ENCODE measurements at regions not wholly inside any gene's neighbourhood (a gene's known extent, or its start where the extent isn't known, plus 50 kb on each side); places are given as distances from the start of the nearest gene placed in this dataset.

DNA sequence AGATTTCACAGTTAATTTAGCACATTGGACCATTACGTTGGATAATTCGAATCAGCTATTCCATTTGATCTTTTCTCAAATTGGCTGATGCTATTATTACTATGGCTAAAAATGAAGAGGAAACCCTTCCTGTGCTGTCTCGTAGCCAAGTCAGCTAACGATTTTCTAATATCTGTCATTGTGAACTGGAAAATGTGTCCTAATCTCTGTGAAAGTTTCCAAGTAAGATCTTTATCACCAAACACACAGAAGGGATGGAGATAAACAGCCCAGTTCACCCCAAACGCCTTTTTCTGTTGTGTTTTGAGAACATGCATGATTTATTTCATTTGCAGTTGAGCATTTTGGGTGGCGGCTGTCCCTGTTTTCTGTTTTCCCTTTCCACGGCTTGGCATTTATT, 312.8 kb downstream of the FOXL1 start:
- SMC1A ChIA-PET (ENCODE audit: uncharacterized antibody, unreplicated experiment), result no interaction called here
- in situ Hi-C loops (cut with MboI), result no loop called here
- no TSS peak for BruUV-seq (replicated peaks)

More for the DNA sequence above, 312.8 kb downstream of the FOXL1 start:
- Histone ChIP-seq H3K79me2 (ENCODE audit: control insufficient read depth, insufficient read depth, low read length) (no peaks in the 10 kb centered on the region), H3K4me2 (ENCODE audit: control insufficient read depth, insufficient read depth) (no peak overlapping the region), H3K36me3 (ENCODE audit: control insufficient read depth in 2 of 2, insufficient read depth in 2 of 2, low read length in 1 of 2) (no peaks in the 10 kb centered on the region), H3K9ac (ENCODE audit: control insufficient read depth, insufficient read depth, low read length) (no peak overlapping the region), H3K9me3 (replicated peaks; ENCODE audit: control insufficient read depth, insufficient read depth, low read length) (no peaks in the 10 kb centered on the region), H4K20me1 (ENCODE audit: control insufficient read depth, insufficient read depth) (no peaks in the 10 kb centered on the region), H3K4me1 (ENCODE audit: control insufficient read depth, insufficient read depth, low read length) (no peaks in the 10 kb centered on the region), H2AFZ (ENCODE audit: control insufficient read depth, low read depth, low read length) (no peak overlapping the region), H3K4me3 (no peak overlapping the region), H3K27me3 (replicated peaks in 1 of 2; ENCODE audit: control insufficient read depth in 2 of 2, insufficient read depth in 2 of 2, low read length in 1 of 2) (no peaks in the 10 kb centered on the region; a peak in 2 of 4 replicates), H3K27ac (ENCODE audit: control insufficient read depth, insufficient read depth) (no peak overlapping the region)
- ChIA-PET RAD21 (ENCODE audit: unreplicated experiment) (no interaction called here), CTCF (no interaction called here), POLR2A (no interaction called here)
- intact Hi-C loops (cut with micrococcal nuclease; ENCODE audit: unreplicated experiment), result no loop called here
- no peak for ATAC-seq
- TF ChIP-seq ZZZ3 (IDR thresholded peaks at IDR 0.05; ENCODE audit: control insufficient read depth, insufficient read length, low read depth) (no peak), ZNF217 (IDR thresholded peaks at IDR 0.05) (no peak), NRF1 (conservative IDR thresholded peaks at IDR 0.05; ENCODE audit: low read depth, low read length) (no peak), IRF4 (IDR thresholded peaks at IDR 0.05; ENCODE audit: low read depth, low read length) (no peak), RB1 (IDR thresholded peaks at IDR 0.05; ENCODE audit: borderline replicate concordance) (no peak), STAT3 (IDR thresholded peaks at IDR 0.05; ENCODE audit: low read depth, low read length) (no peak), CHD1 (IDR thresholded peaks at IDR 0.05; ENCODE audit: low read depth, low read length) (no peak), TARDBP (IDR thresholded peaks at IDR 0.05; ENCODE audit: borderline replicate concordance) (no peak), NR2C1 (IDR thresholded peaks at IDR 0.05) (no peak), SMAD1 (IDR thresholded peaks at IDR 0.05; ENCODE audit: low read depth, partially characterized antibody) (no peak), POLR2A (IDR thresholded peaks at IDR 0.05; ENCODE audit: low read depth, low read length) (no peak), SMARCA5 (IDR thresholded peaks at IDR 0.05) (no peak), HDAC6 (IDR thresholded peaks at IDR 0.05; ENCODE audit: unreplicated experiment) (no peak), ZBED1 (IDR thresholded peaks at IDR 0.05; ENCODE audit: borderline replicate concordance) (no peak)
- TF ChIP-seq, protein P1, sequence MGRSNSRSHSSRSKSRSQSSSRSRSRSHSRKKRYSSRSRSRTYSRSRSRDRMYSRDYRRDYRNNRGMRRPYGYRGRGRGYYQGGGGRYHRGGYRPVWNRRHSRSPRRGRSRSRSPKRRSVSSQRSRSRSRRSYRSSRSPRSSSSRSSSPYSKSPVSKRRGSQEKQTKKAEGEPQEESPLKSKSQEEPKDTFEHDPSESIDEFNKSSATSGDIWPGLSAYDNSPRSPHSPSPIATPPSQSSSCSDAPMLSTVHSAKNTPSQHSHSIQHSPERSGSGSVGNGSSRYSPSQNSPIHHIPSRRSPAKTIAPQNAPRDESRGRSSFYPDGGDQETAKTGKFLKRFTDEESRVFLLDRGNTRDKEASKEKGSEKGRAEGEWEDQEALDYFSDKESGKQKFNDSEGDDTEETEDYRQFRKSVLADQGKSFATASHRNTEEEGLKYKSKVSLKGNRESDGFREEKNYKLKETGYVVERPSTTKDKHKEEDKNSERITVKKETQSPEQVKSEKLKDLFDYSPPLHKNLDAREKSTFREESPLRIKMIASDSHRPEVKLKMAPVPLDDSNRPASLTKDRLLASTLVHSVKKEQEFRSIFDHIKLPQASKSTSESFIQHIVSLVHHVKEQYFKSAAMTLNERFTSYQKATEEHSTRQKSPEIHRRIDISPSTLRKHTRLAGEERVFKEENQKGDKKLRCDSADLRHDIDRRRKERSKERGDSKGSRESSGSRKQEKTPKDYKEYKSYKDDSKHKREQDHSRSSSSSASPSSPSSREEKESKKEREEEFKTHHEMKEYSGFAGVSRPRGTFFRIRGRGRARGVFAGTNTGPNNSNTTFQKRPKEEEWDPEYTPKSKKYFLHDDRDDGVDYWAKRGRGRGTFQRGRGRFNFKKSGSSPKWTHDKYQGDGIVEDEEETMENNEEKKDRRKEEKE (IDR thresholded peaks at IDR 0.05), result no peak
- TF ChIP-seq, protein P2, sequence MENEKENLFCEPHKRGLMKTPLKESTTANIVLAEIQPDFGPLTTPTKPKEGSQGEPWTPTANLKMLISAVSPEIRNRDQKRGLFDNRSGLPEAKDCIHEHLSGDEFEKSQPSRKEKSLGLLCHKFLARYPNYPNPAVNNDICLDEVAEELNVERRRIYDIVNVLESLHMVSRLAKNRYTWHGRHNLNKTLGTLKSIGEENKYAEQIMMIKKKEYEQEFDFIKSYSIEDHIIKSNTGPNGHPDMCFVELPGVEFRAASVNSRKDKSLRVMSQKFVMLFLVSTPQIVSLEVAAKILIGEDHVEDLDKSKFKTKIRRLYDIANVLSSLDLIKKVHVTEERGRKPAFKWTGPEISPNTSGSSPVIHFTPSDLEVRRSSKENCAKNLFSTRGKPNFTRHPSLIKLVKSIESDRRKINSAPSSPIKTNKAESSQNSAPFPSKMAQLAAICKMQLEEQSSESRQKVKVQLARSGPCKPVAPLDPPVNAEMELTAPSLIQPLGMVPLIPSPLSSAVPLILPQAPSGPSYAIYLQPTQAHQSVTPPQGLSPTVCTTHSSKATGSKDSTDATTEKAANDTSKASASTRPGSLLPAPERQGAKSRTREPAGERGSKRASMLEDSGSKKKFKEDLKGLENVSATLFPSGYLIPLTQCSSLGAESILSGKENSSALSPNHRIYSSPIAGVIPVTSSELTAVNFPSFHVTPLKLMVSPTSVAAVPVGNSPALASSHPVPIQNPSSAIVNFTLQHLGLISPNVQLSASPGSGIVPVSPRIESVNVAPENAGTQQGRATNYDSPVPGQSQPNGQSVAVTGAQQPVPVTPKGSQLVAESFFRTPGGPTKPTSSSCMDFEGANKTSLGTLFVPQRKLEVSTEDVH (IDR thresholded peaks at IDR 0.05; ENCODE audit: low read depth, partially characterized antibody), result no peak
- no peak for FAIRE-seq
- 42% methylated on average over 7 of the region's 7 CpGs for WGBS (ENCODE audit: insufficient coverage, insufficient replicate concordance, low lambda C conversion rate, missing lambda C conversion rate)
- DNase-seq (ENCODE audit: low read depth, low spot score), result no peak
